ENCODE measurements at regions not wholly inside any gene's neighbourhood (a gene's known extent, or its start where the extent isn't known, plus 50 kb on each side); places are given as distances from the start of the nearest gene placed in this dataset.

DNA sequence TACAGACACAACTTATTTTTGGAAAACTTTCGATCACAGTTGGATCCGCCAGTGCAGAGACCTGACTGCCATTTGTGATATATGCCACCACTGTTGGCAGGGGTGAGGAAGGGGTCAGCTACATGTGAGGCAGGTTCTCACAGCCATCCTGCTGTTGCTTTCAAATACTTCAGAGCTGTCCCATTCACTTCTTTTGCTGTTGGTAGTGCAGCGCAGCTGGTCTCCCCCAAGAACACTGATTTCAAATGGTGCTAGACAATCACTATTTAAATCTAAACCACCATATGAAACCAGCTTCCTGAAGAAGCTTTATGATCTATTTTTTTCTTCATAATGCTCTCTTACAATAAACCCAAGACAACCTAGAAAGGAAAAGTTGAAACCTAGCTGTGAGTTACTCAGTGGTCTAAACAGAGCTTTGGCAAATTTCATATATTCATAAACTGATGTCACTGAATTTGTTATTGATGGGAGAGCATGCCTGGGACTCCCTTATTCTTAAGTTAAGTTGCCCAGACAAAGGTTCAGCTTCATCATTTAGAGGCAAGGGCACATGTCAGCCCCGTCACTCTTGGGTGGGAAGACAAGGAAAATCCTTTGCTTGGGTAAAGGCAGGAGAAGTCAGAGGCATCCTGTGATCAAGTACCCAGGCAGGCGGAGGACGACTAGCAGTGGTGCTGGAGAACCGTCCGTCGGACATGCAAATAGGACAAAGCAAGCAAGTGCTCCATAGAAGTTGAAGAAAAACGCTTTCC, 143.4 kb upstream of the KLF14 start:
- H3K27me3 ChIP-seq (ENCODE audit: control insufficient read depth, extremely low read depth, insufficient read depth, low read length): no peaks in the 10 kb centered on the region
- H3K36me3 ChIP-seq (ENCODE audit: control insufficient read depth in 2 of 2, extremely low read depth in 1 of 2, insufficient read depth in 2 of 2, low read length in 2 of 2): peaks cover 26 to 69% of the 10 kb centered on the region in 2 experiments
- dilution Hi-C loops (cut with MboI; ENCODE audit: extremely low pct_ligation_motif_present, low sequenced_read_pairs): no loop called here
- H3K9ac ChIP-seq (ENCODE audit: control insufficient read depth, extremely low read depth, insufficient read depth, low read length): no peak overlapping the region
- no peak overlapping the region for H3K4me3 ChIP-seq (ENCODE audit: control insufficient read depth in 2 of 3, extremely low read depth in 1 of 3, insufficient read depth in 2 of 3, low read depth in 1 of 3, low read length in 3 of 3)
- H3K79me2 ChIP-seq (ENCODE audit: control insufficient read depth, insufficient read depth, low read length): peaks cover 23% of the 10 kb centered on the region
- no peaks in the 10 kb centered on the region for H3K4me1 ChIP-seq (ENCODE audit: control insufficient read depth, extremely low read depth, insufficient read depth, low read length)
- peaks cover 24% of the 10 kb centered on the region for H4K20me1 ChIP-seq (ENCODE audit: control insufficient read depth, extremely low read depth, insufficient read depth, low read length)
- H3K9me3 ChIP-seq (ENCODE audit: control insufficient read depth, low read depth, low read length): no peaks in the 10 kb centered on the region
- no peak overlapping the region for H2AFZ ChIP-seq (ENCODE audit: control insufficient read depth, low read length)
- FAIRE-seq: no peak
- DNase-seq (ENCODE audit: low read depth, low spot score): no peak
- no peak overlapping the region for H3K27ac ChIP-seq (ENCODE audit: control insufficient read depth, insufficient read depth, low read length)
- no peak overlapping the region for H3K4me2 ChIP-seq (ENCODE audit: control insufficient read depth, extremely low read depth, insufficient read depth, low read depth, low read length)
- peaks cover 4% of the 10 kb centered on the region for H3K9me1 ChIP-seq (ENCODE audit: control insufficient read depth, extremely low read depth, insufficient read depth, low read length)
- TF ChIP-seq, protein P1, sequence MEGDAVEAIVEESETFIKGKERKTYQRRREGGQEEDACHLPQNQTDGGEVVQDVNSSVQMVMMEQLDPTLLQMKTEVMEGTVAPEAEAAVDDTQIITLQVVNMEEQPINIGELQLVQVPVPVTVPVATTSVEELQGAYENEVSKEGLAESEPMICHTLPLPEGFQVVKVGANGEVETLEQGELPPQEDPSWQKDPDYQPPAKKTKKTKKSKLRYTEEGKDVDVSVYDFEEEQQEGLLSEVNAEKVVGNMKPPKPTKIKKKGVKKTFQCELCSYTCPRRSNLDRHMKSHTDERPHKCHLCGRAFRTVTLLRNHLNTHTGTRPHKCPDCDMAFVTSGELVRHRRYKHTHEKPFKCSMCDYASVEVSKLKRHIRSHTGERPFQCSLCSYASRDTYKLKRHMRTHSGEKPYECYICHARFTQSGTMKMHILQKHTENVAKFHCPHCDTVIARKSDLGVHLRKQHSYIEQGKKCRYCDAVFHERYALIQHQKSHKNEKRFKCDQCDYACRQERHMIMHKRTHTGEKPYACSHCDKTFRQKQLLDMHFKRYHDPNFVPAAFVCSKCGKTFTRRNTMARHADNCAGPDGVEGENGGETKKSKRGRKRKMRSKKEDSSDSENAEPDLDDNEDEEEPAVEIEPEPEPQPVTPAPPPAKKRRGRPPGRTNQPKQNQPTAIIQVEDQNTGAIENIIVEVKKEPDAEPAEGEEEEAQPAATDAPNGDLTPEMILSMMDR (optimal IDR thresholded peaks at IDR 0.05 in 1 of 3, IDR thresholded peaks at IDR 0.05 in 1 of 3, conservative IDR thresholded peaks at IDR 0.05 in 1 of 3; ENCODE audit: extremely low read depth in 1 of 3, insufficient read depth in 2 of 3, low read length in 3 of 3): no peak
- TF ChIP-seq EZH2 (IDR thresholded peaks at IDR 0.05; ENCODE audit: low read length): no peak

DNA sequence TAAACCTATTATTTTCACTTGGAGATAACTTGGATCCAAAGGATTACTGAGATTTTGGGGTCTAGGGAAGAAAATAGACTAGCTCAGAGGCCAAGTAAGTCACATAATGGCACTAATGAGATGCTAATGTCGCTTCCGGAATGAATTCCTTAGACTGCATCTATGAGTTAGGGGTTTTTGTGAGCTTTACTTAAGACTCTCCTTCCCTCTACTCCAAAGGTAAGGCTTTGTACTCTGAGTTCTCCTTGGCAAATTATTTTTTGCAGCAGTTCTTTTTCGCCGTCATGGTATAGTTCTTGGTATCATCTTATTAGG, 143.9 kb upstream of the KLF14 start:
- H4K20me1 ChIP-seq (ENCODE audit: control insufficient read depth, extremely low read depth, insufficient read depth, low read length): peaks cover 24% of the 10 kb centered on the region
- no peak overlapping the region for H3K4me3 ChIP-seq (ENCODE audit: control insufficient read depth in 2 of 3, extremely low read depth in 1 of 3, insufficient read depth in 2 of 3, low read depth in 1 of 3, low read length in 3 of 3)
- FAIRE-seq (no peak), DNase-seq (ENCODE audit: low read depth, low spot score) (no peak)
- H2AFZ ChIP-seq (ENCODE audit: control insufficient read depth, low read length): no peak overlapping the region
- H3K79me2 ChIP-seq (ENCODE audit: control insufficient read depth, insufficient read depth, low read length): peaks cover 28% of the 10 kb centered on the region
- H3K9me1 ChIP-seq (ENCODE audit: control insufficient read depth, extremely low read depth, insufficient read depth, low read length): peaks cover 4% of the 10 kb centered on the region
- H3K4me1 ChIP-seq (ENCODE audit: control insufficient read depth, extremely low read depth, insufficient read depth, low read length): no peaks in the 10 kb centered on the region
- H3K9me3 ChIP-seq (ENCODE audit: control insufficient read depth, low read depth, low read length): no peaks in the 10 kb centered on the region
- H3K27ac ChIP-seq (ENCODE audit: control insufficient read depth, insufficient read depth, low read length): no peak overlapping the region
- H3K4me2 ChIP-seq (ENCODE audit: control insufficient read depth, extremely low read depth, insufficient read depth, low read depth, low read length): no peak overlapping the region
- no peaks in the 10 kb centered on the region for H3K27me3 ChIP-seq (ENCODE audit: control insufficient read depth, extremely low read depth, insufficient read depth, low read length)
- TF ChIP-seq, protein P1 (optimal IDR thresholded peaks at IDR 0.05 in 1 of 3, IDR thresholded peaks at IDR 0.05 in 1 of 3, conservative IDR thresholded peaks at IDR 0.05 in 1 of 3; ENCODE audit: extremely low read depth in 1 of 3, insufficient read depth in 2 of 3, low read length in 3 of 3): no peak
- TF ChIP-seq EZH2 (IDR thresholded peaks at IDR 0.05; ENCODE audit: low read length): no peak
- H3K36me3 ChIP-seq (ENCODE audit: control insufficient read depth in 2 of 2, extremely low read depth in 1 of 2, insufficient read depth in 2 of 2, low read length in 2 of 2): peaks cover 28 to 72% of the 10 kb centered on the region in 2 experiments
- dilution Hi-C loops (cut with MboI; ENCODE audit: extremely low pct_ligation_motif_present, low sequenced_read_pairs): no loop called here
- no peak overlapping the region for H3K9ac ChIP-seq (ENCODE audit: control insufficient read depth, extremely low read depth, insufficient read depth, low read length)

Measured in keratinocyte (primary cell).